Activated CD4-positive, alpha-beta T cell treated with anti-CD3 and anti-CD28 coated beads, Interleukin-2, amount 10 ng/mL, durations not matched to agents 7 days and 5 days (primary cell): ENCODE measurements at regions not wholly inside any gene's neighbourhood (a gene's known extent, or its start where the extent isn't known, plus 50 kb on each side); places are given as distances from the start of the nearest gene placed in this dataset.

Experiments used
- CTCF ChIA-PET: fragments of 350-600 bp; sonication (Branson Sonifier 250); formaldehyde crosslinking; loops from one replicate; lab custom pipeline; 2021; ENCODE audit warnings: antibody characterized with exemption; lab: Charles Lee
- POLR2A ChIA-PET: fragments of 350-600 bp; sonication (Branson Sonifier 250); formaldehyde crosslinking; loops from one replicate; lab custom pipeline; 2021; ENCODE audit warnings: antibody characterized with exemption; lab: Charles Lee
- DNase-seq: peaks from one replicate; pipeline ENCODE4 v3.0.0-alpha.2; 2020
- H3K27ac Mint-ChIP-seq: one replicate; pipeline ENCODE4 v1.8.0; 2021; ENCODE audit warnings: mild to moderate bottlenecking, moderate library complexity, mixed read lengths
- H3K27me3 Mint-ChIP-seq: one replicate; pipeline ENCODE4 v1.8.0; 2021; ENCODE audit warnings: mixed read lengths
- H3K36me3 Mint-ChIP-seq: one replicate; pipeline ENCODE4 v1.8.0; 2021; ENCODE audit warnings: low read depth, mixed read lengths
- H3K4me1 Mint-ChIP-seq: one replicate; pipeline ENCODE4 v1.8.0; 2021; ENCODE audit warnings: mixed read lengths
- H3K4me3 Mint-ChIP-seq: one replicate; pipeline ENCODE4 v1.8.0; 2021; ENCODE audit warnings: mild to moderate bottlenecking, moderate library complexity, mixed read lengths
- H3K9me3 Mint-ChIP-seq: one replicate; pipeline ENCODE4 v1.8.0; 2021; ENCODE audit warnings: mixed read lengths

DNA sequence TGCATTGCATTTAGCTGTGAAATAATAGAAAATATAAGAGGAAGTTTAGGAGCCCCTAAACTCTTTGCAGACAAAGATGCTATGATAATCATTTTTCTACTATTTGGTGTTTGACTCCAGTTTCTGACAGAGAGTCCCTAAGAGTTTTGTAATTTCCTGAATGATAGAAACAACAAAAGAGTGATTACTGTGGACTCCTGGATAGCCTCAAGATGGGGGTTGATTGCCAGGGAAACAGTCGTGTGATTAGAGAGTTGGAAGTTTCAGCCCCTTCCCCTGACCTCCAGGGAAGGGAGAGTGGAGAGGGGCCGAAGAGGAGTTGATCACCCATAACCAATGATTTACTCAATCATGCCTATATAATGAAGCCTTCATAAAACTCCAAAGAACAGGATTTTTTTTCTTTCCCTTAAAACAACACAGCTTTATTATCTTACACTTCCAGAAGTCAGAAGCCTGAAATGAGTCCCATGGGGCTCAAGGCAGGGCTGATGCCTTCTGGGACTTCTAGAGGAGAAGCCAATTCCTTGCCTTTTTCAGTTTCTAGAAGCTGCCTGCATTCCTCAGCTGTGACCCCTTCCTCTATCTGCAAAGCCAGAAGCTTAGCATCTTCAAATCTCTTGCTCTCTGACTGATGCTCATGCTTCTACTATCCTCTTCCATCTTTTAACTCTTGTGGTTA lies 292.3 kb upstream of the ZPLD1 start:
- Mint-ChIP-seq H3K36me3 (no peaks in the 10 kb centered on the region), H3K9me3 (no peaks in the 10 kb centered on the region), H3K27ac (no peak overlapping the region)

DNA sequence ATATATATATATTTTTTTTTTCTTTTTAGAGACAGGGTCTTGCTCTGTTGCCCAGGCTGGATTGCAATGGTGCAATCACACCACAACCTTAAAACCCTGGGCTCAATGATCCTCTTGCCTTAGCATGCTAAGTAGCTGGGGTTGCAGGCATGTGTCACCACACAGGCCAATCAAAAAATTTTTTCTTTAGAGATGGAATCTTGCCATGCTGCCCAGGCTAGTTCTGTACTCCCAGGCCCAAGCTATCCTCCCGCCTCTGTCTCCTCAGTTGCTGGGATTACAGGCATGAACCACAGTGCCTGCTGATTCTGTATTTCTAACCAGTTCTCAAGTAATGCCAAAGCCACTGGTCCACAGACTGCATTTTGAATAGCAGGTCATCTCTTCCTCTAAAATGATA lies 291.3 kb upstream of the ZPLD1 start:
- CTCF ChIA-PET, result no interaction called here
- no peak overlapping the region for H3K27ac Mint-ChIP-seq
- H3K9me3 Mint-ChIP-seq, result peaks cover 2% of the 10 kb centered on the region
- no peaks in the 10 kb centered on the region for H3K36me3 Mint-ChIP-seq
- no peak overlapping the region for H3K4me3 Mint-ChIP-seq
- no peak for DNase-seq
- POLR2A ChIA-PET, result no interaction called here
- peaks cover 8% of the 10 kb centered on the region for H3K27me3 Mint-ChIP-seq
- H3K4me1 Mint-ChIP-seq, result no peaks in the 10 kb centered on the region

More for the DNA sequence above, 292.3 kb upstream of the ZPLD1 start:
- H3K4me3 Mint-ChIP-seq, result no peak overlapping the region
- no peak for DNase-seq
- H3K27me3 Mint-ChIP-seq, result peaks cover 8% of the 10 kb centered on the region
- ChIA-PET POLR2A (no interaction called here), CTCF (interaction anchor here (0.6 kb wide), 2 partner anchors 86 to 373 kb away, joined by 3 read pairs; no protein-coding TSS in a partner anchor)
- H3K4me1 Mint-ChIP-seq, result no peaks in the 10 kb centered on the region

DNA sequence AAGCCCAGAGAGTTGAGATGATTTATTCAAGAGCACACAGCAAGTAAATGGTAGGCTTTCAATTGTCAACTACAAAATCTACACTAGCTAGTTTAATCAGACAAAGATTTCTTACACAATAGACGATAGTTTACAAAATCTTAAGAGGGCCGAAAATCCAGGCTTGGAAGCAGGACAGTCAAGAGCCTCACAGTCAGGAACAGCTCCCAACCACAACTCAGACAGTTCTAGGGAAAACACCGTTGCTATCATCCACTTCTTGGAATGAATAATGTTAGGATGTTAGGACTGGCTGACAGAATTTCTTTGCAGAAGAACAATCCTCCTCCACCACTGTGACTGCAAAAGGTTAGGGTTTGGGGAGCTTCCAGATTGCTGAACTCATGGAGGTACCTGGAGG lies 290.8 kb upstream of the ZPLD1 start:
- Mint-ChIP-seq H3K9me3 (peaks cover 7% of the 10 kb centered on the region), H3K36me3 (no peaks in the 10 kb centered on the region), H3K27ac (no peak overlapping the region), H3K4me3 (no peak overlapping the region), H3K4me1 (no peaks in the 10 kb centered on the region), H3K27me3 (peaks cover 8% of the 10 kb centered on the region)
- CTCF ChIA-PET, result no interaction called here
- POLR2A ChIA-PET, result no interaction called here
- no peak for DNase-seq

DNA sequence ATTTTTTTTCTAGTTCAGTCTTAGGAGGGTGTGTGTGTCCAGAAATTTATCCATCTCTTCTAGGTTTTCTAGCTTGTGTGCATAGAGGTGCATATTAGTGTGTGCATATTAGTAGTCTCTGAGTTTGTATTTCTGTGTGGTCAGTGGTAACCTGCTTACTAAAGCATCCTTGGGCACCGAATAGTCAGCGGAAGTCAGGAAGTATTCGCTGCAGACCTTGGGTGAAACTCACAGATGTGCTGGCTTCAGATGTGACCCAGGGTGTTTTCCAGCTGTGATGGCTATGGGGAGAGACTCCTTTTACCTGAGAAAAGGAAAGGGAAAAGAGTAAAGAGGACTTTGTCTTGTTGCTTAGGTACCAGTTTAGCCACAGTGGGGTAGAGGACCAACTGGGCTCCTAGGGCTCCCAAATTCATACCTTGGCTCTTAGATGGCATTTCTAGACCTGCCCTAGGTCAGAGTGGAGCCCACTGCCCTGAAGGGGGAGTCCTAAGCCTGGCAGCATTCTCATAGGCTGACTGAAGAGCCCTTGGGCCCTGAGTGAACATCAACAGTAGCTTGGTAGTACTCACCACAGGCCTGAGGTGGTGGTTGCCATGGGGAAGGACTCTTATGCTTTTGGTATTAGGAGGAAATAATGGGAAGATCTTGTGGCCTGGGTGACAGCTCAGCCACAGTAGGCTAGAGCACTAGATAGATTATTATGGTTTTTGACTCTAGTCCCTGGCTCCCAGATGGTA lies 286.0 kb upstream of the ZPLD1 start:
- no peak for DNase-seq
- ChIA-PET POLR2A (no interaction called here), CTCF (no interaction called here)
- Mint-ChIP-seq H3K27ac (no peak overlapping the region), H3K36me3 (peaks cover 10% of the 10 kb centered on the region), H3K4me1 (no peaks in the 10 kb centered on the region), H3K9me3 (peaks cover 37% of the 10 kb centered on the region), H3K27me3 (no peaks in the 10 kb centered on the region), H3K4me3 (no peak overlapping the region)

DNA sequence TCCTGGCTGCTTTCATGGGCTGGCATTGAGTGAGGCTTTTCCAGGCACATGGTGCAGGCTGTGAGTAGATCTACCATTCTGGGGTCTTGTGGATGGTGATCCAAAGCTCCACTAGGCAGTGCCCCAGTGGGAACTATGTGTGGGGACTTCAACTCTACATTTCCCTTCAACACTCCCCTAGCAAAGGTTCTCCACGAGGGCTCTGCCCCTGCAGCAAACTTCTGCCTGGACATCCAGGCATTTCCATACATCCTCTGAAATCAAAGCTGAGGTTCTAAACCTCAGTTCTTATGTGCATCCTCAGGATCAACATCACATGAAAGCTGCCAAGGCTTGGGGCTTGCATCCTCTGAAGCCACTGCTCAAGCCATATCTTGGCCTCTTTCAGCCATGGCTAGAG lies 282.9 kb upstream of the ZPLD1 start:
- POLR2A ChIA-PET, result no interaction called here
- Mint-ChIP-seq H3K9me3 (peaks cover 37% of the 10 kb centered on the region), H3K36me3 (peaks cover 10% of the 10 kb centered on the region), H3K27me3 (no peaks in the 10 kb centered on the region), H3K4me1 (no peaks in the 10 kb centered on the region), H3K4me3 (no peak overlapping the region), H3K27ac (no peak overlapping the region)
- no peak for DNase-seq
- CTCF ChIA-PET, result interaction anchor here (0.9 kb wide), 1 partner anchor 21 kb away, joined by 3 read pairs; no protein-coding TSS in a partner anchor

DNA sequence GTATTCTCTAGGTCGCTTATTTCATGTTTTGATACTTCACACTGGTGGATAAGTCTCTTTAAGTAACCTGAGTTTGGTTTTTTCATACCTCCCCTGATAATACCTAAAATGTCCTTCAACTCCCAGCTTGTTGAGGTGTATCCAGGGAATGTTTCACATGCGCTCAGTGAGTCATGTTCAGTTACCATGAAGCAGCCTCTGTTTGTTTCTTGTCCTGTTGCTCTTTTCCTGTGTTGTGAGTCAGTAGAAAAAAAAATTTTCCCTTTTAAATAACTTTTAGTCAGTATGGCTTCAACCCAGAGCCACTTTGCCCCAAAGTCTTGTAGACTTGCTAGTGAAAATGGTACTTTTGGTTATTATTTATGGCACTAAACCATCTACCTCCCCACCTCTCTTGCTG lies 278.4 kb upstream of the ZPLD1 start:
- Mint-ChIP-seq H3K36me3 (peaks cover 2% of the 10 kb centered on the region), H3K4me1 (no peaks in the 10 kb centered on the region), H3K9me3 (peaks cover 12% of the 10 kb centered on the region), H3K27me3 (no peaks in the 10 kb centered on the region), H3K4me3 (no peak overlapping the region), H3K27ac (no peak overlapping the region)
- ChIA-PET CTCF (no interaction called here), POLR2A (no interaction called here)
- DNase-seq, result no peak

DNA sequence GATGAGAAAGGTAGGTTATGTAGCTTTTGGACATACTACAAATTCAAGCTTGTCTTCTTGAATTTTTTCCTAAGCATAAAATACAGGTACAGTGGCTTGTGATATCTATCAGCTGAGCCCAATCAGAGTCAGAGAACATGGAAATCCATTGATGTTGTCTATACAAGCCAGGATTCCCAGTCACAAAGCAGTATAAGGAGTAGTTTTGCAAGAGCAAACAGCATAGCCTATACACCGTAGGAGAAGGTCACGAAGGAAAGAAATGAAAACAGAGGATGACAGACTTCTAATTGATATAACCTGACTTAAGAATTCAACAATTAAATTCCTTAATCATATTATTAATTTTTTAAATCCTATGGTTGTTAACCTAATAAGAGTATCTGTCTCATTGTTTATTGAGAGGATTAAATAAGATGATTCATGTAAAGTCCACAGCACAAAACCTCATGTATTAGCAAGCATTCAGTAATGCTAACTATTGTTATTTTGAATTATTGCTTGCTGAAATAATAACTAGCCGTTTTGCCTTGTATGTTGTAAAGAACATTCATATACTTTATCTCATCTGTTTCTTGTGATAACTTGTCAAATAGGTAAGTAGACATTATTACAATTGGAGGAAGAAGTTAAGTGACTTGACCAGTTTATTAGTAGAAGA lies 276.6 kb upstream of the ZPLD1 start:
- ChIA-PET POLR2A (no interaction called here), CTCF (interaction anchor here (1.6 kb wide), 1 partner anchor 19 kb away, joined by 5 read pairs; no protein-coding TSS in a partner anchor)
- Mint-ChIP-seq H3K9me3 (no peaks in the 10 kb centered on the region), H3K4me1 (no peaks in the 10 kb centered on the region), H3K27ac (no peak overlapping the region), H3K4me3 (no peak overlapping the region), H3K36me3 (no peaks in the 10 kb centered on the region), H3K27me3 (no peaks in the 10 kb centered on the region)
- DNase-seq, result no peak

DNA sequence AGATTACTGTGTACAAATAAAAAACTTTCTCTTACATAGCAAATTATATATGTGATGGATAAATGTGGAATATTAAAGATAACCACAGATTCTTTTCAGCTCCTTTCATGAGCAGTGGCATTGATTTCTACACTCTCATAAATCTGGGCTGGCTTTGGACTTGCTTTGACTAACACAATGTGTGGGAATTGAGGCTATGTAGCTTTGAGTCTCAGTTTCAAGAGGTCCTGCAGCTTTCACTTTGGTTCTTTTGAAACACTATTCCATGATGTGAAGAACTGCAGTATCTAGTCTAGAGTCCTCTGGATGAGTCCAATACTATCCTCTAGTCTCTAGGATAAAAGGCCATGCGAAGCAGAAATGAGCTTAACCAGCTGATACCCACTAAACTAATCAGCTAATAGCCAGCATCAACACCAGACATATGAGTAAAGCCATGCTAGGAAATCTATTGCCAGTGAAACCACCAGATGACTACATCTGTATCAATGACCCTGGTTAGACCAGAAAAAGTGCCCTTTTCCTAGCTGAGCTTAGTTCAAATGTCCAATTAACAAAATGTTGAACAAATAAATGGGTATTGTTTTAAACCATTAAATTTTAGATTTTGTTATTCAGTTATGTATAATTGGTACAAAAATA lies 274.9 kb upstream of the ZPLD1 start:
- POLR2A ChIA-PET, result no interaction called here
- no peak for DNase-seq
- no peak overlapping the region for H3K27ac Mint-ChIP-seq
- CTCF ChIA-PET, result interaction anchor here (0.6 to 1.6 kb wide), 2 partner anchors 20 to 1073 kb away, joined by 3 to 5 read pairs; no protein-coding TSS in a partner anchor
- no peaks in the 10 kb centered on the region for H3K36me3 Mint-ChIP-seq
- H3K27me3 Mint-ChIP-seq, result no peaks in the 10 kb centered on the region
- H3K4me1 Mint-ChIP-seq, result no peaks in the 10 kb centered on the region
- H3K9me3 Mint-ChIP-seq, result no peaks in the 10 kb centered on the region
- H3K4me3 Mint-ChIP-seq, result no peak overlapping the region

DNA sequence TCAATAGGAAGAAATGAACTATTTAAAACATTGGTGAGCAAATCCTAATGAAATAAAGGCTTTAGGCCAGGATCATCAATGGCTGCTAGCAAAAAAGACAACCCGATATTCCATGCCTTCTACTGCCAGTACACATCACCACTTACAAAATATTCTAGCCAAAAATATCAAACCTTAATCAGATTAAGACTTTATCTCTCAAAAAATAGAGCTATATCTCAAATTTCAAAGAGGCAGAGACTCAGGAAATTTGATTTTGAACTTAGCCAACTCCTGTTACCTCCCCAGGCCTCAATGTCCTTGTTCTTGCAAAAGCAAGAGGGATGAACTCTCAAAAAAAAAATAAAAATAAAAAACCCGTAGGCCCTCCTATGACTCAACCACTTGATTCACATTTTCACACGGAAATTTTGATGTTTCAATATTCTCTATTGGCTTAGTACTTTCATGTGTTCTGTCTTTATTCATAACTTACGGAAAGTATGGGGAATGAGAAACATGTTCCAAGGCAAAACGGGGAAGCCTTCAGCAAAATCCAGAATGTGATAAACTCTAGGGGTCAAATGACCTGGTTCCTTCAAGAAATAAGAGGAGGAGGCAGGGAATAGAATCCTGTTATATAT lies 273.3 kb upstream of the ZPLD1 start:
- ChIA-PET POLR2A (no interaction called here), CTCF (interaction anchor here (1.0 kb wide), 1 partner anchor 13 kb away, joined by 3 read pairs; no protein-coding TSS in a partner anchor)
- Mint-ChIP-seq H3K9me3 (no peaks in the 10 kb centered on the region), H3K4me1 (no peaks in the 10 kb centered on the region), H3K4me3 (no peak overlapping the region), H3K36me3 (no peaks in the 10 kb centered on the region), H3K27ac (no peak overlapping the region), H3K27me3 (no peaks in the 10 kb centered on the region)
- DNase-seq, result no peak

DNA sequence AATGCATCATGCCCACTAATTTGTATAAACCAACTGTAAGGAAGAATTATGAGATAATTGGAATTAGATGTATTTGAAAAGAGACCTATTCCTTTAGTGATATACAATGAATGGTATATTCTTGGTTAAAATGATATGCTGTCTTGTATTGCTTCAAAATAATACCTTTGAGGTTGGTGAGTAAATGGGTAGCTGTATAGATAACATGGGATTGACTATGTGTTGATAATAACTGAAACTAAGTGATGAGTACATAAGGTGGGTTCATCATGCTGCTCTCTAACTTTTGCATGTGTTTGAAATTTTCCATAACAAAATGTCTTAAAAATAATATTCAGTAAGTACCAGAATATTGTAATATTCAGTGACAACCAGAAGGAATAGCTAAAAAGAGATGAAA lies 272.6 kb upstream of the ZPLD1 start:
- ChIA-PET CTCF (interaction anchor here (0.7 kb wide), 1 partner anchor 21 kb away, joined by 3 read pairs; no protein-coding TSS in a partner anchor), POLR2A (no interaction called here)
- H3K27ac Mint-ChIP-seq, result no peak overlapping the region
- no peak overlapping the region for H3K4me3 Mint-ChIP-seq
- H3K36me3 Mint-ChIP-seq, result no peaks in the 10 kb centered on the region
- H3K27me3 Mint-ChIP-seq, result no peaks in the 10 kb centered on the region
- no peak for DNase-seq
- H3K4me1 Mint-ChIP-seq, result no peaks in the 10 kb centered on the region
- H3K9me3 Mint-ChIP-seq, result no peaks in the 10 kb centered on the region

DNA sequence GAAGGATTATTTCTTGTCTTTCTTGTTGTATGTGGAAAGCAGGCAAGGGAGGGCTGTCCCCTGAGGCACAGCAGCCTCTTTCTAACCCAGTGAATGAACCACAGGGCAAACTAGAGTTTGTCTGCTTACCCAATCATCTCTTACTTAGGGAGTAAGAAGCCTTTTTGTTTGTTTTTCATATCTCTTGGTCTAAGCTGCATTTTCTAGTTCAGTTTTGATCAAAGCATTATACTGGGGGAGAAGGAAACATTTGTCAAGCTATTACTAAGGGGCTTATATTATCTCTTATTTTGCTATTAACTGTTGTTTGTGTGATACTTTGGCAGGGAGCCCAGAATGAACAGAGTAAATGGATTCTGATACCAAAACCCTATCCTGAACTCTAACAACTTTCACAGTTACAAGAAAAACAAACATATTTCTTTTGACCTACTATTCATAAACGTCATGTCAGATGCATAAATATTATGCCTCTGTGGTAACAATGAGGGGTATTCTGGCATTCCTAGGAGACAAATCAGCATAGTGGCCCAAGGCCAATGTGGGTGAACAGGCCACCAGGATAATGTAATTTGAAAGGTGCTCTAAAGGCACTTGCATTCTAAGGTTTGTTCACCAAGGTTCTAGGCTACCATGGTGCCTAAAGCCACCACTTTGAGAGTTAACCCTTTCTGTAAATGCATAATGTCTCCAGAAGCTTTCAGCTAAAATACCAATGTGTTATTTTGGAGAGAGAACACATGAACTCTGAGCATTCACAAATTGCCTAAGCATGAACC lies 271.6 kb upstream of the ZPLD1 start:
- ChIA-PET CTCF (no interaction called here), POLR2A (no interaction called here)
- Mint-ChIP-seq H3K27ac (no peak overlapping the region), H3K4me1 (no peaks in the 10 kb centered on the region), H3K27me3 (no peaks in the 10 kb centered on the region), H3K36me3 (no peaks in the 10 kb centered on the region), H3K9me3 (no peaks in the 10 kb centered on the region), H3K4me3 (no peak overlapping the region)
- no peak for DNase-seq

DNA sequence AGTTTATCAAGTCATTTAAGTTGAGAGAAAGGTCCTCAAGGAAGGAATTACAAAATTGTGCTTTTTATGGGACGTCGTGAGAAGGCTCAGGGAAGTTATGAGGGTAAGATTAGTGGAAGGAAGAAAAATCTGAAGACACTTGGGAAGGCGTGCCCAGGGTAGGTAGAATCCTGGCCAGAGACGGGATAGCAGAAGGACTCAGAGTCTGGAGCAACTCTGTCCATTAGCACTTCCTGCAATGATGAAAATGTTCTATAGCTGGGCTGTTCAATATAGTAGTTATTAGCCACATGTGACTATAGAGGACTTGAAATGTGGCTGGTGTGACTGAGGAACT lies 271.0 kb upstream of the ZPLD1 start:
- no peak overlapping the region for H3K27ac Mint-ChIP-seq
- H3K9me3 Mint-ChIP-seq, result no peaks in the 10 kb centered on the region
- ChIA-PET POLR2A (no interaction called here), CTCF (interaction anchor here (1.1 kb wide), 1 partner anchor 65 kb away, joined by 4 read pairs; no protein-coding TSS in a partner anchor)
- no peaks in the 10 kb centered on the region for H3K36me3 Mint-ChIP-seq
- no peaks in the 10 kb centered on the region for H3K4me1 Mint-ChIP-seq
- DNase-seq, result no peak
- H3K27me3 Mint-ChIP-seq, result no peaks in the 10 kb centered on the region
- no peak overlapping the region for H3K4me3 Mint-ChIP-seq
